ENCODE measurements at regions not wholly inside any gene's neighbourhood (a gene's known extent, or its start where the extent isn't known, plus 50 kb on each side); places are given as distances from the start of the nearest gene placed in this dataset.

- intact Hi-C loops (cut with DNase I), result no loop called here
- no peak for TF ChIP-seq POLR2A (IDR thresholded peaks at IDR 0.05)
- TF ChIP-seq CTCF (IDR thresholded peaks at IDR 0.05), result no peak
- H3K36me3 ChIP-seq, result no peaks in the 10 kb centered on the region
- 87 to 93% (median 89%) methylated on average over 2 of the region's 2 CpGs for WGBS, 4 donors
- no peak overlapping the region for H3K4me3 ChIP-seq
- H3K27ac ChIP-seq, result no peak overlapping the region
- DNase-seq (no peak), ATAC-seq (no peak)
- no peaks in the 10 kb centered on the region for H3K4me1 ChIP-seq
- H3K27me3 ChIP-seq, result no peaks in the 10 kb centered on the region
- H3K9me3 ChIP-seq, result peaks cover 0 to 10% (median 0%) of the 10 kb centered on the region in 12 donors
These were observed 291.2 kb downstream of the CDH11 start for GRCh38 chr16:64830653-64831052.

GRCh38 chr16:64829678-64830077 lies 292.2 kb downstream of the CDH11 start:
- TF ChIP-seq CTCF (IDR thresholded peaks at IDR 0.05) (no peak), POLR2A (IDR thresholded peaks at IDR 0.05) (no peak)
- ATAC-seq (no peak), DNase-seq (no peak)
- Histone ChIP-seq H3K36me3 (no peaks in the 10 kb centered on the region), H3K27me3 (no peaks in the 10 kb centered on the region), H3K4me3 (no peak overlapping the region), H3K27ac (no peak overlapping the region), H3K4me1 (no peaks in the 10 kb centered on the region), H3K9me3 (peaks cover 0 to 15% (median 0%) of the 10 kb centered on the region in 12 donors)
- 69 to 91% (median 86%) methylated on average over 2 of the region's 2 CpGs for WGBS, 4 donors
- intact Hi-C loops (cut with DNase I), result no loop called here

- no peak overlapping the region for H3K27ac ChIP-seq
- no peak for DNase-seq
- intact Hi-C loops (cut with DNase I), result no loop called here
- ATAC-seq, result no peak
- peaks cover 0 to 16% (median 0%) of the 10 kb centered on the region in 12 donors for H3K9me3 ChIP-seq
- no peaks in the 10 kb centered on the region for H3K27me3 ChIP-seq
- no peak for TF ChIP-seq POLR2A (IDR thresholded peaks at IDR 0.05)
- no peak for TF ChIP-seq CTCF (IDR thresholded peaks at IDR 0.05)
- no peaks in the 10 kb centered on the region for H3K36me3 ChIP-seq
- no peak overlapping the region for H3K4me3 ChIP-seq
- WGBS, 4 donors, result 74 to 82% (median 80%) methylated on average over 2 of the region's 2 CpGs
- no peaks in the 10 kb centered on the region for H3K4me1 ChIP-seq
These were observed 295.5 kb downstream of the CDH11 start for GRCh38 chr16:64826374-64826773.

- no peak for TF ChIP-seq CTCF (IDR thresholded peaks at IDR 0.05)
- TF ChIP-seq POLR2A (IDR thresholded peaks at IDR 0.05), result no peak
- Histone ChIP-seq H3K27me3 (no peaks in the 10 kb centered on the region), H3K36me3 (no peaks in the 10 kb centered on the region), H3K4me3 (no peak overlapping the region), H3K27ac (no peak overlapping the region), H3K9me3 (peaks cover 0 to 16% (median 0%) of the 10 kb centered on the region in 12 donors), H3K4me1 (no peaks in the 10 kb centered on the region)
- DNase-seq, result no peak
- WGBS, 4 donors, result 70 to 86% (median 74%) methylated on average over 2 of the region's 2 CpGs
- intact Hi-C loops (cut with DNase I), result no loop called here
- ATAC-seq, result no peak
These were observed 298.3 kb downstream of the CDH11 start for GRCh38 chr16:64823481-64824075.
